Osteoblast (primary cell): ENCODE measurements at regions not wholly inside any gene's neighbourhood (a gene's known extent, or its start where the extent isn't known, plus 50 kb on each side); places are given as distances from the start of the nearest gene placed in this dataset.

Source experiments
- DNase-seq: peaks from one replicate; pipeline ENCODE4 v3.0.0; 2011; ENCODE audit warnings: low spot score, mixed read lengths; ENCODE audit not compliant: insufficient read length; ENCODE audit errors: missing footprints
- H2AFZ ChIP-seq: 2 replicates; pipeline ENCODE4 v1.6.0; 2011; ENCODE audit warnings: mild to moderate bottlenecking, low read length
- H3K27ac ChIP-seq: 2 replicates; pipeline ENCODE4 v1.5.1; 2011; ENCODE audit warnings: mild to moderate bottlenecking, low read depth, low read length, moderate library complexity
- H3K27me3 ChIP-seq: 2 replicates; pipeline ENCODE4 v1.6.0; 2012; ENCODE audit warnings: mild to moderate bottlenecking, control low read depth, inconsistent platforms, low read length, moderate library complexity; ENCODE audit not compliant: insufficient read depth
- H3K36me3 ChIP-seq: 2 replicates; pipeline ENCODE4 v1.5.1; 2011; ENCODE audit warnings: mild to moderate bottlenecking, low read length, control low read depth, moderate library complexity; ENCODE audit not compliant: insufficient read depth
- H3K4me1 ChIP-seq: 2 replicates; pipeline ENCODE4 v1.5.1; 2011; ENCODE audit warnings: mild to moderate bottlenecking, low read length, control low read depth, moderate library complexity; ENCODE audit not compliant: insufficient read depth
- H3K4me2 ChIP-seq: 2 replicates; pipeline ENCODE4 v1.6.0; 2011; ENCODE audit warnings: mild to moderate bottlenecking, low read length; ENCODE audit not compliant: insufficient read depth
- H3K4me3 ChIP-seq: fragments of 200-600 bp; sonication (generic); 3 replicates; pipeline ENCODE4 v1.5.1; 2012; ENCODE audit warnings: mild to moderate bottlenecking, low read length, inconsistent platforms; ENCODE audit not compliant: insufficient read depth
- H3K79me2 ChIP-seq: 2 replicates; pipeline ENCODE4 v1.6.0; 2012; ENCODE audit warnings: mild to moderate bottlenecking, low read length, control low read depth, inconsistent platforms; ENCODE audit not compliant: insufficient read depth
- H3K9me3 ChIP-seq: 2 replicates; pipeline ENCODE4 v1.5.1; 2011; ENCODE audit warnings: low read depth, low read length, control low read depth
- H4K20me1 ChIP-seq: 2 replicates; pipeline ENCODE4 v1.6.0; 2012; ENCODE audit warnings: mild to moderate bottlenecking, low read length, control low read depth; ENCODE audit not compliant: insufficient read depth
- CTCF ChIP-seq: IDR thresholded peaks from 2 replicates; pipeline ENCODE4 v1.5.1; 2011; ENCODE audit warnings: mild to moderate bottlenecking, low read depth, low read length, moderate library complexity; ENCODE audit errors: extremely low read depth

GRCh38 chr5:136521696-136522095, 156.4 kb upstream of the TRPC7 start:
- Histone ChIP-seq H4K20me1 (no peaks in the 10 kb centered on the region), H3K27ac (no peak overlapping the region), H3K9me3 (no peaks in the 10 kb centered on the region), H3K4me2 (no peak overlapping the region), H2AFZ (no peak overlapping the region), H3K4me3 (no peak overlapping the region), H3K4me1 (no peaks in the 10 kb centered on the region), H3K79me2 (no peaks in the 10 kb centered on the region), H3K27me3 (no peaks in the 10 kb centered on the region), H3K36me3 (no peaks in the 10 kb centered on the region)
- DNase-seq, result peak; percentile 35
- TF ChIP-seq CTCF, result no peak

GRCh38 chr5:136518814-136519213, 153.5 kb upstream of the TRPC7 start:
- H3K36me3 ChIP-seq, result no peaks in the 10 kb centered on the region
- H4K20me1 ChIP-seq, result no peaks in the 10 kb centered on the region
- H3K27me3 ChIP-seq, result no peaks in the 10 kb centered on the region
- H3K4me2 ChIP-seq, result no peak overlapping the region
- DNase-seq, result no peak
- H3K27ac ChIP-seq, result no peak overlapping the region
- no peak for TF ChIP-seq CTCF
- no peaks in the 10 kb centered on the region for H3K79me2 ChIP-seq
- no peaks in the 10 kb centered on the region for H3K4me1 ChIP-seq
- H3K9me3 ChIP-seq, result no peaks in the 10 kb centered on the region
- no peak overlapping the region for H2AFZ ChIP-seq
- no peak overlapping the region for H3K4me3 ChIP-seq

GRCh38 chr5:136518174-136518573, 152.8 kb upstream of the TRPC7 start:
- H3K27me3 ChIP-seq, result no peaks in the 10 kb centered on the region
- H3K4me2 ChIP-seq, result no peak overlapping the region
- no peaks in the 10 kb centered on the region for H3K79me2 ChIP-seq
- no peaks in the 10 kb centered on the region for H4K20me1 ChIP-seq
- H3K36me3 ChIP-seq, result no peaks in the 10 kb centered on the region
- no peak overlapping the region for H2AFZ ChIP-seq
- no peak for TF ChIP-seq CTCF
- H3K4me1 ChIP-seq, result no peaks in the 10 kb centered on the region
- no peak overlapping the region for H3K4me3 ChIP-seq
- H3K27ac ChIP-seq, result no peak overlapping the region
- peak; percentile 18 for DNase-seq
- no peaks in the 10 kb centered on the region for H3K9me3 ChIP-seq

GRCh38 chr5:136517755-136518154, 152.4 kb upstream of the TRPC7 start:
- H3K27me3 ChIP-seq, result no peaks in the 10 kb centered on the region
- no peaks in the 10 kb centered on the region for H3K9me3 ChIP-seq
- no peak for DNase-seq
- H3K79me2 ChIP-seq, result no peaks in the 10 kb centered on the region
- H3K4me2 ChIP-seq, result no peak overlapping the region
- no peak for TF ChIP-seq CTCF
- H3K4me3 ChIP-seq, result no peak overlapping the region
- no peaks in the 10 kb centered on the region for H4K20me1 ChIP-seq
- no peak overlapping the region for H3K27ac ChIP-seq
- H3K4me1 ChIP-seq, result no peaks in the 10 kb centered on the region
- H2AFZ ChIP-seq, result no peak overlapping the region
- H3K36me3 ChIP-seq, result no peaks in the 10 kb centered on the region
